ENCODE measurements at regions not wholly inside any gene's neighbourhood (a gene's known extent, or its start where the extent isn't known, plus 50 kb on each side); places are given as distances from the start of the nearest gene placed in this dataset.
"Not testable (repeated sequence)": the region's sequence is repeated elsewhere in the genome, so short reads cannot be mapped to it uniquely, and the experiment has no call there.

DNA sequence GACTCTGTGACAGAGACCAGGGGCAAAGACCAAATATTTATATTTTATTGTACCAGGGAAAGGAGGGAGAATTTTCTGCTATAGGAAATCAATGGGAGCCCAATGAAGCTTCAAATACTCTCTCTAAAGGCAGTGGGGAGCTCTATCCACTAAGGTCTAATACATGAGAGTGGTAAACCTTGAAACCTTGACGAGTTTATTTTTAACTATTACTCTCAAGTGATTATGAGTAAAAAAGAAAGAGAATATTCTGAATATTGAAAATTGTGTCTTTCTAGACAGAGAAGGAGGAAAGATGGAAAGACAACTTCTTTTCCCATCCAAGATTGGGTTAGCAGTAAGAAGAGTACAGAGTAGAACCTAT, 1722.1 kb upstream of the SEL1L start:
- FAIRE-seq (no peak), DNase-seq (ENCODE audit: insufficient read length, low spot score) (no peak)
- TF ChIP-seq POLR2A (IDR thresholded peaks at IDR 0.05; ENCODE audit: low read depth, low read length), result no peak

- no peak for TF ChIP-seq POLR2A (IDR thresholded peaks at IDR 0.05; ENCODE audit: low read depth, low read length)
- DNase-seq (ENCODE audit: insufficient read length, low spot score) (no peak), FAIRE-seq (no peak)
Observed at GRCh38 chr14:83257466-83258439, 1724.1 kb upstream of the SEL1L start.

GRCh38 chr14:83260751-83261150, 1727.1 kb upstream of the SEL1L start:
- FAIRE-seq (no peak), DNase-seq (ENCODE audit: insufficient read length, low spot score) (no peak)
- TF ChIP-seq POLR2A (IDR thresholded peaks at IDR 0.05; ENCODE audit: low read depth, low read length), result no peak

- DNase-seq (ENCODE audit: insufficient read length, low spot score), result no peak
- TF ChIP-seq POLR2A (IDR thresholded peaks at IDR 0.05; ENCODE audit: low read depth, low read length), result no peak
- no peak for FAIRE-seq
Observed at GRCh38 chr14:83269583-83269982, 1735.9 kb upstream of the SEL1L start.

- DNase-seq (ENCODE audit: insufficient read length, low spot score), result no peak
- FAIRE-seq, result no peak
- TF ChIP-seq POLR2A (IDR thresholded peaks at IDR 0.05; ENCODE audit: low read depth, low read length), result no peak
Observed at GRCh38 chr14:83271663-83272062, 1738.0 kb upstream of the SEL1L start.

GRCh38 chr14:83280719-83281118, 1747.1 kb upstream of the SEL1L start:
- TF ChIP-seq POLR2A (IDR thresholded peaks at IDR 0.05; ENCODE audit: low read depth, low read length), result no peak
- FAIRE-seq (no peak), DNase-seq (ENCODE audit: insufficient read length, low spot score) (no peak)

DNA sequence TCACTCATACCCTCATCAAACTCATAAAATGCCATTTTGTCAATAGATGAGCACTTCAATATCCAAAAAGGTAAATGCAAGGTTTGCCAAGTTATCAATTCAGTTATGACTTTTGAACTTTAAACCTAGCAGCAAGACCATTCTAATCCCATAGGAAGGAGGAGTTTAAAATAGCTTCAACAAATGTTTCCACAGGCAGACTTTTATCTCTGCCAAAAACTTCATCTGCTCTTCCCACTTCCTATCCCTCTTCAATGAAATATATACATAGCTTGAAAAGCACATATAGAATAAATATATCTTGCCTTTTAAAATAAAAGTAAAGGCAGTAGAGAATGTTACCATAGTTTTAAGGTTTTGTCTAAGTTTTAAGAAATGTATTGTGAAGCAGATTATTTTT, 1749.1 kb upstream of the SEL1L start:
- FAIRE-seq (no peak), DNase-seq (ENCODE audit: insufficient read length, low spot score) (no peak)
- TF ChIP-seq POLR2A (IDR thresholded peaks at IDR 0.05; ENCODE audit: low read depth, low read length), result no peak

GRCh38 chr14:83287300-83287699, 1753.6 kb upstream of the SEL1L start:
- no peak for TF ChIP-seq POLR2A (IDR thresholded peaks at IDR 0.05; ENCODE audit: low read depth, low read length)
- FAIRE-seq, result no peak

DNA sequence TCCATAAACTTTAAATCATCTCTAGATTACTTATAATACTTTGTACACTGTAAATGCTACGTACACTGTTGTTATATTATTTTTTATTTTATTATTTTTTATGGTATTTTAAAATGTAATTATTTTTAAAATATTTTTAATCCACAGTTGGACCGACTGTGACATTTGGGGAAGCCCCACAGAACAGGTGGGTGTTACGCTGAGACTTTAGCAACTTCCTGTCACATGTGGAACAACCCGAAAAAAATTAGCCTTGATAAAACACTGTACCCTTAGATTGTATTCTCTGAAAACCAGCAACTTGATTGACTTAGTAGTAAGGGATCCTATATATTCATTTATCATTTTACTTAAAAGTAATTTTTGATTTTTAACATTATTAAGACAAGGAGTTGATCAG, 1755.7 kb upstream of the SEL1L start:
- no peak for FAIRE-seq
- no peak for TF ChIP-seq POLR2A (IDR thresholded peaks at IDR 0.05; ENCODE audit: low read depth, low read length)
- DNase-seq (ENCODE audit: insufficient read length, low spot score), result no peak

More at GRCh38 chr14:83287300-83287699, 1753.6 kb upstream of the SEL1L start:
- DNase-seq (ENCODE audit: insufficient read length, low spot score), result no peak

GRCh38 chr14:83289896-83290295, 1756.2 kb upstream of the SEL1L start:
- DNase-seq (ENCODE audit: insufficient read length, low spot score) (no peak), FAIRE-seq (no peak)
- TF ChIP-seq POLR2A (IDR thresholded peaks at IDR 0.05; ENCODE audit: low read depth, low read length), result no peak

GRCh38 chr14:83290447-83290846, 1756.8 kb upstream of the SEL1L start:
- FAIRE-seq (no peak), DNase-seq (ENCODE audit: insufficient read length, low spot score) (no peak)
- TF ChIP-seq POLR2A (IDR thresholded peaks at IDR 0.05; ENCODE audit: low read depth, low read length), result no peak

DNA sequence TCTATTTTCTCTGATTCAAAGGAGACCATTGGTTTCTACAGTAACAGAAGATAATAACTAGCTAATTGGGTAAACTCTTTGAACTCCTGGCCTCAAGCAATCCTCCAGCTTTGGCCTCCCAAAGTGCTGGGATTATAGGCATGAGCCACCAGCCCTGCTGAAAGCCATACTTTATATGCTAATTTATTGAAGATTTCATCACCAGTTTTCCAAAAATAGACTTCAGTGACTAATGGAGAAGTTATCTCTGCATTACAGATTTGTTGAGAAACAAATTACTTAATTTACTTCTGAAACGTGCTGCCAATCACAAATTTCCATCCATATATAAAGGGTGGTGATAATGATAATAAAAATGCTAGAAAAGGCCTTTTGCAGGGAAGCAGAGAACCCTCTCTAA, 1758.1 kb upstream of the SEL1L start:
- FAIRE-seq (no peak), DNase-seq (ENCODE audit: insufficient read length, low spot score) (no peak)
- no peak for TF ChIP-seq POLR2A (IDR thresholded peaks at IDR 0.05; ENCODE audit: low read depth, low read length)

GRCh38 chr14:83294941-83295340, 1761.3 kb upstream of the SEL1L start:
- DNase-seq (ENCODE audit: insufficient read length, low spot score) (no peak), FAIRE-seq (no peak)
- TF ChIP-seq POLR2A (IDR thresholded peaks at IDR 0.05; ENCODE audit: low read depth, low read length), result no peak

DNA sequence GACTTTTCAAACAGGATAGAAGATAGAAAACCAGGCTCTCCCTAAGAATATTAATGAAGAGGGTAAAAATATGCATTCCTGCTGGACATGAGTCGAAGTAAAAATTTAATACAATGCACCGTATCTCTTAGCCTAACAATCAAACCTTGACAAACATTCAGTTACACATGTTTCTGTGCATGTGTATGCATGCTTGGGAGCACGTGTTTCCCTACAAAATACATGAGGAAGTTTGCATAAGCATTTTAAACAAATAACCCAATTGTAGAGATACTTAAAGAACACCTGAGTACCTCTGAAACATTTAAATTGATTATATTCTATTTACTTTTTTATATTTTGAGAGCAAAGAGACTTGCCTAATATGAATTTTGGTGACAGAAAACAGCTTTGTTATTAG, 1763.7 kb upstream of the SEL1L start:
- TF ChIP-seq POLR2A (IDR thresholded peaks at IDR 0.05; ENCODE audit: low read depth, low read length), result no peak
- no peak for DNase-seq (ENCODE audit: insufficient read length, low spot score)
- FAIRE-seq, result no peak

DNA sequence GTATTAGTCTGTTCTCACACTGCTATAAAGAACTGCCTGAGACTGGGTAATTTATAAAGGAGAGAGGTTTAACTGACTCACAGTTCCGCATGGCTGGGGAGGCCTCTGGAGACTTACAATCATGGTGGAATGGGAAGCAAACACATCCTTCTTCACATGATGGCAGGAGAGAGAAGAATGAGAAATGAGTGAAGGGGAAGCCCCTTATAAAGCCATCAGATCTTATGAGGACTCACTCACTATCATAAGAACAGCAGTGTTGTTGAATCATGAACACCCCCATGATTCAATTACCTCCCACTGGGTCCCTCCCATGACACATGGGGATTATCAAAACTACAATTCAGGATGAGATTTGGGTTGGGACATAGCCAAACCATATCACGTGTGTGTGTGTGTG, 1764.4 kb upstream of the SEL1L start:
- FAIRE-seq; DNase-seq (ENCODE audit: insufficient read length, low spot score): not testable (repeated sequence)

Data from H54 (cell line).